Osteocyte (in vitro differentiated cells): ENCODE measurements at regions not wholly inside any gene's neighbourhood (a gene's known extent, or its start where the extent isn't known, plus 50 kb on each side); places are given as distances from the start of the nearest gene placed in this dataset.

ENCODE experiments used
- DNase-seq: peaks from one replicate; pipeline ENCODE4 v3.0.0; 2021; ENCODE audit warnings: mixed read lengths; ENCODE audit not compliant: unreplicated experiment; ENCODE audit errors: extremely low spot score
- H3K27ac Mint-ChIP-seq: one replicate; pipeline ENCODE4 v1.8.0; 2021; ENCODE audit warnings: mild to moderate bottlenecking, mixed read lengths; ENCODE audit not compliant: unreplicated experiment
- H3K27me3 Mint-ChIP-seq: one replicate; pipeline ENCODE4 v1.8.0; 2021; ENCODE audit warnings: mixed read lengths; ENCODE audit not compliant: unreplicated experiment
- H3K36me3 Mint-ChIP-seq: one replicate; pipeline ENCODE4 v1.8.0; 2021; ENCODE audit warnings: mixed read lengths; ENCODE audit not compliant: unreplicated experiment
- H3K4me1 Mint-ChIP-seq: one replicate; pipeline ENCODE4 v1.8.0; 2021; ENCODE audit warnings: mixed read lengths; ENCODE audit not compliant: unreplicated experiment
- H3K4me3 Mint-ChIP-seq: one replicate; pipeline ENCODE4 v1.8.0; 2021; ENCODE audit warnings: mild to moderate bottlenecking, moderate library complexity, mixed read lengths; ENCODE audit not compliant: unreplicated experiment
- H3K9me3 Mint-ChIP-seq: one replicate; pipeline ENCODE4 v1.8.0; 2021; ENCODE audit warnings: mixed read lengths; ENCODE audit not compliant: unreplicated experiment
- CTCF ChIP-seq: fragments of 200-600 bp; sonication (generic); IDR thresholded peaks from 2 replicates; pipeline ENCODE4 v1.5.0; 2021; ENCODE audit warnings: antibody characterized with exemption, mild to moderate bottlenecking, moderate library complexity

GRCh38 chr4:143054971-143055370, 129.7 kb upstream of the USP38 start:
- Mint-ChIP-seq H3K4me3 (no peak overlapping the region), H3K9me3 (no peaks in the 10 kb centered on the region), H3K27me3 (peaks cover 3% of the 10 kb centered on the region), H3K27ac (no peak overlapping the region), H3K4me1 (no peaks in the 10 kb centered on the region), H3K36me3 (no peaks in the 10 kb centered on the region)
- DNase-seq = no peak
- TF ChIP-seq CTCF = no peak

GRCh38 chr4:143055997-143056396, 128.7 kb upstream of the USP38 start:
- H3K27ac Mint-ChIP-seq = no peak overlapping the region
- no peaks in the 10 kb centered on the region for H3K9me3 Mint-ChIP-seq
- TF ChIP-seq CTCF = no peak

GRCh38 chr4:143071351-143071750, 113.4 kb upstream of the USP38 start:
- no peak overlapping the region for H3K27ac Mint-ChIP-seq
- H3K9me3 Mint-ChIP-seq = peaks cover 6% of the 10 kb centered on the region
- H3K27me3 Mint-ChIP-seq = peaks cover 4% of the 10 kb centered on the region
- TF ChIP-seq CTCF = no peak
- no peaks in the 10 kb centered on the region for H3K36me3 Mint-ChIP-seq
- H3K4me1 Mint-ChIP-seq = no peaks in the 10 kb centered on the region
- no peak for DNase-seq
- no peak overlapping the region for H3K4me3 Mint-ChIP-seq

More at GRCh38 chr4:143055997-143056396, 128.7 kb upstream of the USP38 start:
- Mint-ChIP-seq H3K27me3 (peaks cover 3% of the 10 kb centered on the region), H3K4me1 (no peaks in the 10 kb centered on the region), H3K4me3 (no peak overlapping the region), H3K36me3 (no peaks in the 10 kb centered on the region)
- no peak for DNase-seq

GRCh38 chr4:143076723-143077122, 108.0 kb upstream of the USP38 start:
- TF ChIP-seq CTCF = no peak
- no peaks in the 10 kb centered on the region for H3K9me3 Mint-ChIP-seq
- peaks cover 15% of the 10 kb centered on the region for H3K27me3 Mint-ChIP-seq
- H3K4me1 Mint-ChIP-seq = no peaks in the 10 kb centered on the region
- no peak overlapping the region for H3K27ac Mint-ChIP-seq
- H3K36me3 Mint-ChIP-seq = no peaks in the 10 kb centered on the region
- H3K4me3 Mint-ChIP-seq = no peak overlapping the region
- no peak for DNase-seq

GRCh38 chr4:143082701-143083100, 102.0 kb upstream of the USP38 start:
- H3K4me1 Mint-ChIP-seq = no peaks in the 10 kb centered on the region
- H3K36me3 Mint-ChIP-seq = no peaks in the 10 kb centered on the region
- DNase-seq = no peak
- no peak overlapping the region for H3K27ac Mint-ChIP-seq
- TF ChIP-seq CTCF = no peak
- H3K9me3 Mint-ChIP-seq = no peaks in the 10 kb centered on the region
- H3K4me3 Mint-ChIP-seq = no peak overlapping the region
- H3K27me3 Mint-ChIP-seq = peaks cover 33% of the 10 kb centered on the region
